ENCODE measurements at regions not wholly inside any gene's neighbourhood (a gene's known extent, or its start where the extent isn't known, plus 50 kb on each side); places are given as distances from the start of the nearest gene placed in this dataset.

DNA sequence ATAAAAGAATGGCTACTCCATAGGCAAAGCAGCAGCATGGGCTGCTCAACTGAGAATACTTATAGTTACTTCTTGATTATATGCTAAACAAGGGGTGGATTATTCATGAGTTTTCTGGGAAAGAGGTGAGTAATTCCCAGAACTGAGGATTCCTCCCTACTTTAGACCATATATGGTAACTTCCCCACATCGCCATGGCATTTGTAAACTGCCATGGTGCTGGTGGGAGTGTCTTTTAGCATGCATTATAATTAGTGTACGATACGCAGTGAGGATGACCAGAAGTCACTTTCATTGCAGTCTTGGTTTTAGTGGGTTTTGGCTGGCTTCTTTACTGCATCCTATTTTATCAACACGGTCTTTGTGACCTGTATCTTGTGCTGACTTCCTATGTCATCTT lies 141.5 kb downstream of the MAGEB17 start:
- Histone ChIP-seq H3K9me1 (ENCODE audit: control insufficient read depth, extremely low read depth, insufficient read depth, low read length) (no peaks in the 10 kb centered on the region), H3K4me3 (ENCODE audit: control insufficient read depth in 2 of 3, extremely low read depth in 1 of 3, insufficient read depth in 2 of 3, low read depth in 1 of 3, low read length in 3 of 3) (no peak overlapping the region), H3K9me3 (ENCODE audit: control insufficient read depth, low read depth, low read length) (no peaks in the 10 kb centered on the region), H4K20me1 (ENCODE audit: control insufficient read depth, extremely low read depth, insufficient read depth, low read length) (no peaks in the 10 kb centered on the region), H3K27ac (ENCODE audit: control insufficient read depth, insufficient read depth, low read length) (no peak overlapping the region), H2AFZ (ENCODE audit: control insufficient read depth, low read length) (no peak overlapping the region), H3K9ac (ENCODE audit: control insufficient read depth, extremely low read depth, insufficient read depth, low read length) (no peak overlapping the region), H3K27me3 (ENCODE audit: control insufficient read depth, extremely low read depth, insufficient read depth, low read length) (peaks cover 5% of the 10 kb centered on the region), H3K4me1 (ENCODE audit: control insufficient read depth, extremely low read depth, insufficient read depth, low read length) (no peaks in the 10 kb centered on the region), H3K4me2 (ENCODE audit: control insufficient read depth, extremely low read depth, insufficient read depth, low read depth, low read length) (no peak overlapping the region), H3K36me3 (ENCODE audit: control insufficient read depth in 2 of 2, extremely low read depth in 1 of 2, insufficient read depth in 2 of 2, low read length in 2 of 2) (no peaks in the 10 kb centered on the region), H3K79me2 (ENCODE audit: control insufficient read depth, insufficient read depth, low read length) (no peaks in the 10 kb centered on the region)
- FAIRE-seq (no peak), DNase-seq (ENCODE audit: low read depth, low spot score) (no peak)
- no peak for TF ChIP-seq EZH2 (IDR thresholded peaks at IDR 0.05; ENCODE audit: low read length)
- TF ChIP-seq, protein P1, sequence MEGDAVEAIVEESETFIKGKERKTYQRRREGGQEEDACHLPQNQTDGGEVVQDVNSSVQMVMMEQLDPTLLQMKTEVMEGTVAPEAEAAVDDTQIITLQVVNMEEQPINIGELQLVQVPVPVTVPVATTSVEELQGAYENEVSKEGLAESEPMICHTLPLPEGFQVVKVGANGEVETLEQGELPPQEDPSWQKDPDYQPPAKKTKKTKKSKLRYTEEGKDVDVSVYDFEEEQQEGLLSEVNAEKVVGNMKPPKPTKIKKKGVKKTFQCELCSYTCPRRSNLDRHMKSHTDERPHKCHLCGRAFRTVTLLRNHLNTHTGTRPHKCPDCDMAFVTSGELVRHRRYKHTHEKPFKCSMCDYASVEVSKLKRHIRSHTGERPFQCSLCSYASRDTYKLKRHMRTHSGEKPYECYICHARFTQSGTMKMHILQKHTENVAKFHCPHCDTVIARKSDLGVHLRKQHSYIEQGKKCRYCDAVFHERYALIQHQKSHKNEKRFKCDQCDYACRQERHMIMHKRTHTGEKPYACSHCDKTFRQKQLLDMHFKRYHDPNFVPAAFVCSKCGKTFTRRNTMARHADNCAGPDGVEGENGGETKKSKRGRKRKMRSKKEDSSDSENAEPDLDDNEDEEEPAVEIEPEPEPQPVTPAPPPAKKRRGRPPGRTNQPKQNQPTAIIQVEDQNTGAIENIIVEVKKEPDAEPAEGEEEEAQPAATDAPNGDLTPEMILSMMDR (optimal IDR thresholded peaks at IDR 0.05 in 1 of 3, IDR thresholded peaks at IDR 0.05 in 1 of 3, conservative IDR thresholded peaks at IDR 0.05 in 1 of 3; ENCODE audit: extremely low read depth in 1 of 3, insufficient read depth in 2 of 3, low read length in 3 of 3) = no peak
- dilution Hi-C loops (cut with MboI; ENCODE audit: extremely low pct_ligation_motif_present, low sequenced_read_pairs) = no loop called here

DNA sequence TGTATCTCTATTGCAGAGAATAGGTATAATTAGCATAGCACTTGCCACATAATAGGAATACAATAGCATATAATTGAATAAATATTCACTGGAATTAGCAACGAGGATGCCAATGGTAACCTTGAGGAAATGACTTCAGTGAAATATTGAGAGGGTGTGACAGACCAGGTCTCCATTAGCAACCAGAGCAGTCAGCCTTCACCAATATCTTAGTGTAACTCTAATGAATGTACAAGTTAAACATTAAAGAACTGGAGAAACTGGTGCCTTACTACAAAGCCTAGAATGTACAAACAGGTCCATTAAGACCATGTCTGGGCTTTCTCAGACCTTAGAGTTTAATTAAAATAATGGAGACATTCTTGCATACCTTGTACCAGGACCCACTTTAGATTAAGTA lies 143.0 kb downstream of the MAGEB17 start:
- Histone ChIP-seq H3K9ac (ENCODE audit: control insufficient read depth, extremely low read depth, insufficient read depth, low read length) (no peak overlapping the region), H3K4me2 (ENCODE audit: control insufficient read depth, extremely low read depth, insufficient read depth, low read depth, low read length) (no peak overlapping the region), H3K36me3 (ENCODE audit: control insufficient read depth in 2 of 2, extremely low read depth in 1 of 2, insufficient read depth in 2 of 2, low read length in 2 of 2) (no peaks in the 10 kb centered on the region), H3K9me3 (ENCODE audit: control insufficient read depth, low read depth, low read length) (no peaks in the 10 kb centered on the region), H3K4me1 (ENCODE audit: control insufficient read depth, extremely low read depth, insufficient read depth, low read length) (no peaks in the 10 kb centered on the region), H3K9me1 (ENCODE audit: control insufficient read depth, extremely low read depth, insufficient read depth, low read length) (no peaks in the 10 kb centered on the region), H4K20me1 (ENCODE audit: control insufficient read depth, extremely low read depth, insufficient read depth, low read length) (no peaks in the 10 kb centered on the region), H3K27ac (ENCODE audit: control insufficient read depth, insufficient read depth, low read length) (no peak overlapping the region), H2AFZ (ENCODE audit: control insufficient read depth, low read length) (no peak overlapping the region), H3K4me3 (ENCODE audit: control insufficient read depth in 2 of 3, extremely low read depth in 1 of 3, insufficient read depth in 2 of 3, low read depth in 1 of 3, low read length in 3 of 3) (no peak overlapping the region), H3K27me3 (ENCODE audit: control insufficient read depth, extremely low read depth, insufficient read depth, low read length) (peaks cover 5% of the 10 kb centered on the region), H3K79me2 (ENCODE audit: control insufficient read depth, insufficient read depth, low read length) (no peaks in the 10 kb centered on the region)
- FAIRE-seq (no peak), DNase-seq (ENCODE audit: low read depth, low spot score) (no peak)
- no peak for TF ChIP-seq EZH2 (IDR thresholded peaks at IDR 0.05; ENCODE audit: low read length)
- TF ChIP-seq, protein P1 (optimal IDR thresholded peaks at IDR 0.05 in 1 of 3, IDR thresholded peaks at IDR 0.05 in 1 of 3, conservative IDR thresholded peaks at IDR 0.05 in 1 of 3; ENCODE audit: extremely low read depth in 1 of 3, insufficient read depth in 2 of 3, low read length in 3 of 3) = no peak
- dilution Hi-C loops (cut with MboI; ENCODE audit: extremely low pct_ligation_motif_present, low sequenced_read_pairs) = no loop called here

All from keratinocyte (primary cell).